Prostate gland (tissue), 2 donors: ENCODE measurements at regions not wholly inside any gene's neighbourhood (a gene's known extent, or its start where the extent isn't known, plus 50 kb on each side); places are given as distances from the start of the nearest gene placed in this dataset.

Experiments
- DNase-seq: peaks from one replicate; pipeline ENCODE4 v3.0.0-alpha.2; 2019; ENCODE audit warnings: low spot score
- H3K27ac ChIP-seq, 2 donors: fragments of 200-600 bp; sonication (generic); 2 replicates each; pipeline ENCODE4 v1.5.1; 2017 to 2019
- H3K27me3 ChIP-seq: fragments of 200-600 bp; sonication (generic); replicated peaks from 2 replicates; pipeline ENCODE4 v1.5.1; 2019; ENCODE audit not compliant: insufficient read depth
- H3K36me3 ChIP-seq, 2 donors: fragments of 200-600 bp; sonication (generic); 1 replicate in 1 of 2; 2 replicates in 1 of 2; pipeline versions ENCODE4 v1.5.1 to v1.8.1; 2017 to 2019
- H3K4me1 ChIP-seq: fragments of 200-600 bp; sonication (generic); replicated peaks from 2 replicates; pipeline ENCODE4 v1.5.1; 2019
- H3K4me3 ChIP-seq, 2 donors: fragments of 200-600 bp; sonication (generic); 2 replicates each; pipeline ENCODE4 v1.5.1; 2017 to 2019
- H3K9me3 ChIP-seq: fragments of 200-600 bp; sonication (generic); 2 replicates; pipeline ENCODE4 v1.5.1; 2017
- CTCF ChIP-seq, 4 experiments: fragments of 200-600 bp in 2 of 4; fragments of 450-650 bp in 2 of 4; sonication (generic) in 2 of 4; IDR thresholded peaks; 1 replicate in 3 of 4; 2 replicates in 1 of 4; pipeline ENCODE4 v1.5.1; 2016 to 2019; ENCODE audit warnings: antibody characterized with exemption in 4 of 4, mild to moderate bottlenecking in 2 of 4, moderate library complexity in 2 of 4
- POLR2A ChIP-seq: fragments of 450-650 bp; IDR thresholded peaks from one replicate; pipeline ENCODE4 v1.6.1; 2016; ENCODE audit warnings: antibody characterized with exemption, mild to moderate bottlenecking
- POLR2AphosphoS5 ChIP-seq: sonication (generic); formaldehyde crosslinking; IDR thresholded peaks from one replicate; pipeline ENCODE4 v1.6.1; 2017; ENCODE audit warnings: antibody characterized with exemption
- WGBS: methylation state at CpG from one replicate; pipeline ENCODE4 v1.1.5; 2018; 5-methylcytosine and 5-hydroxymethylcytosine counted together
- intact Hi-C: fragments of 100-400 bp; cut with DNase I; formaldehyde crosslinking; loops from one replicate; pipeline ENCODE4 v1.14.2; 2022

GRCh38 chr18:67432806-67433205 is 83.7 kb downstream of the DSEL start:
- Histone ChIP-seq H3K27me3 (no peaks in the 10 kb centered on the region), H3K4me3 (no peak overlapping the region), H3K9me3 (no peaks in the 10 kb centered on the region), H3K36me3 (no peaks in the 10 kb centered on the region), H3K4me1 (no peaks in the 10 kb centered on the region), H3K27ac (no peak overlapping the region)
- DNase-seq, result no peak
- TF ChIP-seq POLR2A (no peak), POLR2AphosphoS5 (no peak), CTCF (IDR thresholded peaks at IDR 0.05) (no peak)
- intact Hi-C loops, result no loop called here
- 37% methylated on average over 4 of the region's 4 CpGs for WGBS

GRCh38 chr18:67428805-67429204 is 87.7 kb downstream of the DSEL start:
- WGBS, result 33% methylated on average over 2 of the region's 2 CpGs
- H3K4me3 ChIP-seq, result no peak overlapping the region
- H3K27me3 ChIP-seq, result no peaks in the 10 kb centered on the region

GRCh38 chr18:67428158-67428557 is 88.4 kb downstream of the DSEL start:
- no peak overlapping the region for H3K4me3 ChIP-seq
- no peak for DNase-seq
- 89% methylated on average over 2 of the region's 2 CpGs for WGBS

More at GRCh38 chr18:67428805-67429204, 87.7 kb downstream of the DSEL start:
- no peak for TF ChIP-seq CTCF (IDR thresholded peaks at IDR 0.05)
- DNase-seq, result no peak
- Histone ChIP-seq H3K4me1 (no peaks in the 10 kb centered on the region), H3K36me3 (no peaks in the 10 kb centered on the region), H3K27ac (no peak overlapping the region), H3K9me3 (no peaks in the 10 kb centered on the region)
- intact Hi-C loops, result no loop called here

GRCh38 chr18:67426486-67426885 is 90.0 kb downstream of the DSEL start:
- 91% methylated on average over 5 of the region's 5 CpGs for WGBS
- DNase-seq, result no peak
- no peaks in the 10 kb centered on the region for H3K9me3 ChIP-seq
- no peaks in the 10 kb centered on the region for H3K27me3 ChIP-seq
- H3K27ac ChIP-seq, result no peak overlapping the region
- H3K4me3 ChIP-seq, result no peak overlapping the region
- intact Hi-C loops, result no loop called here
- H3K4me1 ChIP-seq, result no peaks in the 10 kb centered on the region
- TF ChIP-seq POLR2A (no peak), CTCF (IDR thresholded peaks at IDR 0.05) (no peak), POLR2AphosphoS5 (no peak)
- H3K36me3 ChIP-seq, result no peaks in the 10 kb centered on the region

More at GRCh38 chr18:67428158-67428557, 88.4 kb downstream of the DSEL start:
- Histone ChIP-seq H3K27ac (no peak overlapping the region), H3K36me3 (no peaks in the 10 kb centered on the region), H3K27me3 (no peaks in the 10 kb centered on the region), H3K4me1 (no peaks in the 10 kb centered on the region), H3K9me3 (no peaks in the 10 kb centered on the region)
- intact Hi-C loops, result no loop called here
- TF ChIP-seq POLR2A, result no peak
- no peak for TF ChIP-seq CTCF (IDR thresholded peaks at IDR 0.05)
- no peak for TF ChIP-seq POLR2AphosphoS5

- Histone ChIP-seq H3K4me3 (no peak overlapping the region), H3K4me1 (no peaks in the 10 kb centered on the region), H3K27me3 (no peaks in the 10 kb centered on the region), H3K36me3 (no peaks in the 10 kb centered on the region), H3K27ac (no peak overlapping the region), H3K9me3 (no peaks in the 10 kb centered on the region)
- intact Hi-C loops, result no loop called here
- DNase-seq, result no peak
- no peak for TF ChIP-seq POLR2AphosphoS5
- TF ChIP-seq POLR2A, result no peak
- no peak for TF ChIP-seq CTCF (IDR thresholded peaks at IDR 0.05)
These were observed 90.8 kb downstream of the DSEL start for GRCh38 chr18:67425672-67426071.
